Stimulated activated naive CD8-positive, alpha-beta T cell treated with anti-CD3 and anti-CD28 coated beads, Interleukin-15, amount 100 ng/mL, for 72 hours (primary cell): ENCODE measurements at regions not wholly inside any gene's neighbourhood (a gene's known extent, or its start where the extent isn't known, plus 50 kb on each side); places are given as distances from the start of the nearest gene placed in this dataset.

Source experiments
- ATAC-seq: fragments of 150-1000 bp; cut with Tn5 transposase; 2 replicates; pipeline ENCODE4 v1.10.0; 2021; ENCODE audit warnings: mild to moderate bottlenecking, moderate library complexity
- DNase-seq, 2 donors: peaks; one replicate each; pipeline ENCODE4 v3.0.0; 2021 to 2022
- H3K27ac Mint-ChIP-seq, 2 donors: one replicate each; pipeline ENCODE4 v1.8.0; 2022; ENCODE audit warnings: mild to moderate bottlenecking in 2 of 2, mixed read lengths in 2 of 2, moderate library complexity in 2 of 2
- H3K27me3 Mint-ChIP-seq: one replicate; pipeline ENCODE4 v1.8.0; 2022; ENCODE audit warnings: mixed read lengths
- H3K4me1 Mint-ChIP-seq: one replicate; pipeline ENCODE4 v1.8.0; 2022; ENCODE audit warnings: mild to moderate bottlenecking, mixed read lengths
- H3K4me3 Mint-ChIP-seq, 2 donors: one replicate each; pipeline ENCODE4 v1.8.0; 2022; ENCODE audit warnings: mild to moderate bottlenecking in 2 of 2, mixed read lengths in 2 of 2, moderate library complexity in 1 of 2
- H3K9me3 Mint-ChIP-seq, 2 donors: one replicate each; pipeline ENCODE4 v1.8.0; 2022; ENCODE audit warnings: mixed read lengths in 2 of 2

GRCh38 chr2:118319271-118319684, 231.0 kb downstream of the INSIG2 start:
- Mint-ChIP-seq H3K27ac (no peak overlapping the region), H3K4me3 (no peak overlapping the region), H3K9me3 (no peaks in the 10 kb centered on the region), H3K27me3 (peaks cover 69% of the 10 kb centered on the region), H3K4me1 (no peaks in the 10 kb centered on the region)
- no peak for DNase-seq
- ATAC-seq, result no peak

- Mint-ChIP-seq H3K27ac (no peak overlapping the region), H3K27me3 (peaks cover 50% of the 10 kb centered on the region), H3K4me3 (no peak overlapping the region), H3K9me3 (no peaks in the 10 kb centered on the region), H3K4me1 (peaks cover 5% of the 10 kb centered on the region)
- ATAC-seq (no peak), DNase-seq (no peak)
Measured at GRCh38 chr2:118315606-118316005, 227.3 kb downstream of the INSIG2 start.

GRCh38 chr2:118312969-118313756, 224.9 kb downstream of the INSIG2 start:
- Mint-ChIP-seq H3K27ac (no peak overlapping the region), H3K27me3 (peaks cover 34% of the 10 kb centered on the region), H3K9me3 (no peaks in the 10 kb centered on the region), H3K4me3 (no peak overlapping the region), H3K4me1 (peaks cover 6% of the 10 kb centered on the region)
- no peak for DNase-seq
- no peak for ATAC-seq

DNA sequence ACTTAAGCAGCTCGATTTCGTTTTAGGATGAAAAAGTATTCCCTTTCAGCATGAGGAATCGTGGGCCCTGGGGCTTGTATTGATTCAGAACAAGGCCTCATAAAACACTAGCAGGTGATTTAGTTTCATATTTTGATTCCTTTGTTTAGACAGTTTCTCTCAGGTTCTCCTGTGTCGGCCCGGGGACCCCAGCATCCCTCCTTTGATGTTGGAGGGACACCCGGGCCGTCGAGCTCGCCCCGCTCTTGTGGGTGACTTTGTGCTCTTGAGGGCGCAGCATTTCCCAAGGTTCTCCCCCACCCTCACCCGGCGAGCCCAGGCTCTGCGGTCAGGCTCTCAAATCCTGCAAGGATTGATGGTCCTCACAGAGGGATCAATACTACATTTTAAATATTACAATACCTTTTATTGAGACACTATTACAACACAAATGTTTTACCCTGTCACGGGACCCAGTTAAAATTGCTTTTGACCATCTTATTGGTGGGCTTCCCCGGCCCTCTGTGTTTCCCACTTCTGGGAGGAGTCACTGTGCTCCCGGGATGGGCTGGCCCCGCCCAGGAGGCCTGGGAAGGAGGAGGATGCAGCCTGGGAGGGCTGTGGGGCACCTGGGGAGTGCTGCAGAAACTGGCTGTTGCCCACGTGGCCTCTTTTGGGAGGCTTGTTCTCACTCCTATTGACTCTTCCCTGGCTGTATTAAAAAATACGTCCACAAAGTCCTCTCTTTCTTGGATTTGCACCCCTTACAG, 222.6 kb downstream of the INSIG2 start:
- H3K9me3 Mint-ChIP-seq, result no peaks in the 10 kb centered on the region
- ATAC-seq (peak; percentile 21), DNase-seq (no peak)
- H3K4me3 Mint-ChIP-seq, result peak overlapping the region; percentile 85 to 86
- peak overlapping the region; percentile 95 to 97 for H3K27ac Mint-ChIP-seq
- H3K27me3 Mint-ChIP-seq, result peaks cover 26% of the 10 kb centered on the region
- peaks cover 6% of the 10 kb centered on the region for H3K4me1 Mint-ChIP-seq

DNA sequence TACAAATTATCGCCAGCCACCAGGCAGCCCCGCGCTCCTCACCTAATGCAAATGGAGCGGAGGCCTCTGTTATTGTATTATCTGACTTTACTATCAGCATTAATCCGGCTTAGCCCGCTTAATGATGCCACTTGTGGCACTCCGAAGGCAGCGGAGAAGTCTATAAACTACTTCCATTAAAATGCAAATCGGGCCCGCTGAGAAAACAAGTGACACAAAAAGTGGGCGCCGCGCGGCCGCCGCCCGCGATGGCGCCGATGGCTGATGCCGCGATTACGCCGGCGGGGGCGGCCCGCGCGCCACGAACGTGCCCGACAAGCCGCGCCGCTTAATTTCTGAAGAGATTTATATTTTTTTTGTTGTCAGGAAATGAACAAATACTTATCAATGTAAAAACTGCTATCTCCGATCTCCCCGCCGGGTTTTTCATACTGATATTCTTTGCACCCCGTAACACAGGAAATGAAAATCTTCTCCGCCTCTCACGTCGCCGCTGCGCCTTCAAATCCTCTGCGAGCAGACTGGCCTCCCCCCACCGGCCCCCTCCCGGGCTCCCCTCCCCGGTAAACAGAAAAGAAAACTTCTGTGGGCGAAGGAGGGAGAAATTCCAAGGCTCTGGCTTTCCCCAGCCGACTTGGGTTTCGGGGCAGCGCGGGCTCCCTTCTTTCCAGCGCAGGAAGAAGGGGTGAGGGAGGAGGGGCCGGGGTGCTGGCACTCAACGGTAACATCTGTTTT, 221.8 kb downstream of the INSIG2 start:
- DNase-seq (peak; percentile 61 to 65), ATAC-seq (peak; percentile 71)
- H3K9me3 Mint-ChIP-seq, result no peaks in the 10 kb centered on the region
- peak overlapping the region; percentile 95 to 97 for H3K27ac Mint-ChIP-seq
- peaks cover 6% of the 10 kb centered on the region for H3K4me1 Mint-ChIP-seq
- peak overlapping the region; percentile 85 to 86 for H3K4me3 Mint-ChIP-seq
- peaks cover 20% of the 10 kb centered on the region for H3K27me3 Mint-ChIP-seq

DNA sequence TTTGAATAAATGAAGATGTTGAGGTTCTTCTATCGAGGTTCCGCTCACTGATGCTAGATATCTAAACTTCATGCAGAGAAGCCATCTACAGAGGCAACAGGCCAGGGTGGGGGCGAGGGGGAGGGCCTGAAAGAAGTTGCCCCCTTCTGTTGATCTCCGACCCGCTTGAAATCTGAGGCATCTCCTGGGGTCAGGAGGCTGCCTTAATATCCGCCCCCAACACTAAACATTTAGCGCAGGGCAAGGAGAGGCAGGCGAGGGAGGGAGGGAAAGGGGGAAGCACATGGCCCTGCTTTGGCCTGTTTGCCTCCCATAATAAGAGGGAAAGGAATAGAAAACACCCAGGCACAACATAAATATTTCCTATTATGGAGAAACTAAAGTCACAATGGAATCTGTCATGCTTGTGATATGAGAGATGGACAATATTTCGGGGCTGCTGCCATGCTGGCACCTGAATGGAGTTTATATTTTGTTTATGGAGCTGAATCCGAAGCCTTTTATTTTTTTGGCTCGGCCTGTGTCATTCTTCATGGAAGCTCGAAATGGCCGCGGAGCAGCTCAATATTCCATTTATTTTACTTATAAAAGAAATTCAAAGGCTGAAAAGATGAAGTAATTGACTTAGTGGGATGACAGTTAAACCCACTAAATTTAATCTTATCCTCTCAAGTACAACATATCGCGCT, 221.1 kb downstream of the INSIG2 start:
- DNase-seq (no peak), ATAC-seq (no peak)
- Mint-ChIP-seq H3K4me3 (peak overlapping the region; percentile 85 to 86), H3K27ac (peak overlapping the region; percentile 95 to 97), H3K4me1 (peaks cover 6% of the 10 kb centered on the region), H3K9me3 (no peaks in the 10 kb centered on the region), H3K27me3 (peaks cover 13% of the 10 kb centered on the region)

DNA sequence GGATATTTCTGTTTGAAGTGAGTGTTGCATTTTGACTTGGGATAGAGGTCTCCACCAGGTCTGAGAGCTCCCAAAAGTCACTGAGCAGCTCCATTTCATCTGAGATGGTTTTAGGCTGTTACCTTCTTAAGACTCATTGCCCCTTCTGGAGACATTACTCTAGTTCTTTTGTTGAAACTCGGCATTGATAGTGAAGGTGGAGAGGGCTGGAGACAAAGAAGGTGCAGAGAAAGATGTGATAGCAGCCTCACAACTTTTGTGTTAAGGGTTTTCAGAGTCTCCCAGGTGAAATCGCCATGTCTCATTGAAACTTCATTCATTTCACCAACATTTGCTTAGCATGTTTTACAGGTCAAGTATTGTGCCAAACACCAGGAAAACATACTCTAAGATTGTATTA, 219.6 kb downstream of the INSIG2 start:
- H3K27me3 Mint-ChIP-seq, result peaks cover 8% of the 10 kb centered on the region
- no peak overlapping the region for H3K27ac Mint-ChIP-seq
- no peak for DNase-seq
- no peaks in the 10 kb centered on the region for H3K9me3 Mint-ChIP-seq
- ATAC-seq, result no peak
- H3K4me1 Mint-ChIP-seq, result peaks cover 6% of the 10 kb centered on the region
- no peak overlapping the region for H3K4me3 Mint-ChIP-seq

DNA sequence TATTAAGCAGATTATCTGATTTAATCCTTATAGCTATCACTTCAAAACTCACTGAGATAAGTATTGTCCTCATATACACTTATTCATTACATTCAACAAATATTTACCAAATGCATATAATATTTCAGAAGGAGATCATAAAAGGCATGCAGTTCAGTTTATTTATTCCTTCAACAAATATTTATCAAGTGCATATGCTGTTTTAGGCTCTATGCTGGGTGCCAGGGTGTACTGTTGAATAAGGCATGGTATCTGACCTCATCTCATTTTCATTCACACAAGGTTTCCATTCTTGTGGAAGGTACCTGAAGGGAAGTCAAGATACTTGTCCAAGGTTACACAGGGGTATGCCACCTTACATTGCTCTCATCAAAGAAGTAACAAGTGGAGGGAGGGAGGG, 213.0 kb downstream of the INSIG2 start:
- no peaks in the 10 kb centered on the region for H3K9me3 Mint-ChIP-seq
- H3K4me3 Mint-ChIP-seq, result no peak overlapping the region
- no peak overlapping the region for H3K27ac Mint-ChIP-seq
- ATAC-seq, result no peak
- no peak for DNase-seq
- H3K4me1 Mint-ChIP-seq, result no peaks in the 10 kb centered on the region
- H3K27me3 Mint-ChIP-seq, result peaks cover 27% of the 10 kb centered on the region

DNA sequence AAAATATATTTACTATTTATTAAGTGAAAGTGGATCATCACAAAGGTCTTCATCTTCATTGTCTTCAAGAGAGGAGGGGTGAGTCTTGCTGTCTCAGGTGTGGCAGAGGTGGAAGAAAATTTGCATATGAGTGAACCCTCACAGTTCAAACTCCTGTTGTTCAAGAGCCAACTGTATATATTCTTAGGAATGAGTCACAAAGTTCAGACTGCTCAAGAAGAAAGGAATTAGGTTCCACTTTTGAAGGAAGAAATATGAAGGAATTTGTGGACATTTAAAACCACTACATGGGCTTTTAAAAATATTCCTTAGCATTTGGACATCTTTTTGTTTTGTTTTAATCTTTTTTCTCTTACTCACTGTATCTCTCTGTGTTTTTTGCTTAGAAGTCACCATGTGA, 212.6 kb downstream of the INSIG2 start:
- DNase-seq (no peak), ATAC-seq (no peak)
- Mint-ChIP-seq H3K9me3 (no peaks in the 10 kb centered on the region), H3K4me3 (no peak overlapping the region), H3K27ac (no peak overlapping the region), H3K27me3 (peaks cover 31% of the 10 kb centered on the region), H3K4me1 (no peaks in the 10 kb centered on the region)

- H3K27me3 Mint-ChIP-seq, result peaks cover 38% of the 10 kb centered on the region
- H3K4me1 Mint-ChIP-seq, result no peaks in the 10 kb centered on the region
- H3K9me3 Mint-ChIP-seq, result no peaks in the 10 kb centered on the region
- ATAC-seq (no peak), DNase-seq (no peak)
- no peak overlapping the region for H3K4me3 Mint-ChIP-seq
- no peak overlapping the region for H3K27ac Mint-ChIP-seq
Measured at GRCh38 chr2:118296663-118297062, 208.4 kb downstream of the INSIG2 start.

DNA sequence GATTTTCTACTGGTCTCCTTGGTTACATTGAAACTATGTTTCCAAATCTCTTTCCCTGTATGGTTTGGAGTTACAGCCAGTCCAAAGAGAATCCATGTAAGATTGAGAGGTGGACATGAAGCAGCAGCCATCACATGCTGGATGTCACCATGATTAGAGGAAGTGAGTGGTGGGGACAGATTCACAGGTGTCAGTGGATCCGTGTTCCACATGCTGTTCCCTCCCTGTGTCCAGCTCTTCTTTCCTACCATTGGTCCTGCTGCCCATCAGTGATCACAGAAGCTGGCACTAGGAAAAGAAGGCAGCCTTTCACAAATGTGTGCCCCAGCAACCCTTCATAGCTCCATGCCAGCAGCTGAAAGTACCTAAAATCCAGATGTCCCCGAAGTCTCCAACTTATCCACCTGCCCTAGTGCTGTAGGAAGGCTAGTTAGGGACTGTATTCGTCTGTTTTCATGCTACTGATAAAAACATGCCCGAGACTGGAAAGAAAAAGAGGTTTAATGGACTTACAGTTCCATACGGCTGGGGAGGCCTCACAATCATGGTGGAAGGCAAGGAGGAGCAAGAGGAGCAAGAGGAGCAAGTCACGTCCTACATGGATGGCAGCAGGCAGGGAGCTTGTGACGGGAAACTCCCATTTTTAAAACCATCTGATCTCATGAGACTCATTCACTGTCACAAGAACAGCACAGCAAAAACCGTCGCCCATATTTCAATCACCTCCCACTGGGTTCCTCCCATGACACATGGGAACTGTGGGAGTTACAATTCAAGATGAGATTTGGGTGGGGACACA, 207.5 kb downstream of the INSIG2 start:
- Mint-ChIP-seq H3K27me3 (peaks cover 40% of the 10 kb centered on the region), H3K9me3 (no peaks in the 10 kb centered on the region), H3K4me3 (no peak overlapping the region), H3K27ac (no peak overlapping the region), H3K4me1 (no peaks in the 10 kb centered on the region)
- no peak for ATAC-seq
- no peak for DNase-seq

DNA sequence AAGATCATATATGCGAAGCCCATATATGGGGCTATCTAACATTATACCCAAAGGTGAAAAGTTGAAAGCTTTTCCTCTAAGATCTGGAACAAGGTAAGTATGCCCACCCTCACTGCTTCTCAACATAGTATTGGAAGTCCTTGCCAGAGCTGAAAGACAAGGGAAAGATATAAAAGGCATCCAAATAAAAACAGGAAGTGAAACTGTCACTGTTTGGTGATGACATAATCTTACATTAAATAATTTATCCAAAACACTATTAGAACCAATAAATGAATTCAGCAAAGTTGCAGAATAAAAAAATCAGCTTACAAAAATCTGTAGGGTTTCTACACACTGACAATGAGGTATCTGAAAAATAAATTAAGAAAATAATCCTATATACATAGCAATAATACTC, 205.8 kb downstream of the INSIG2 start:
- ATAC-seq (no peak), DNase-seq (no peak)
- no peak overlapping the region for H3K27ac Mint-ChIP-seq
- peaks cover 40% of the 10 kb centered on the region for H3K27me3 Mint-ChIP-seq
- no peaks in the 10 kb centered on the region for H3K4me1 Mint-ChIP-seq
- no peaks in the 10 kb centered on the region for H3K9me3 Mint-ChIP-seq
- no peak overlapping the region for H3K4me3 Mint-ChIP-seq

DNA sequence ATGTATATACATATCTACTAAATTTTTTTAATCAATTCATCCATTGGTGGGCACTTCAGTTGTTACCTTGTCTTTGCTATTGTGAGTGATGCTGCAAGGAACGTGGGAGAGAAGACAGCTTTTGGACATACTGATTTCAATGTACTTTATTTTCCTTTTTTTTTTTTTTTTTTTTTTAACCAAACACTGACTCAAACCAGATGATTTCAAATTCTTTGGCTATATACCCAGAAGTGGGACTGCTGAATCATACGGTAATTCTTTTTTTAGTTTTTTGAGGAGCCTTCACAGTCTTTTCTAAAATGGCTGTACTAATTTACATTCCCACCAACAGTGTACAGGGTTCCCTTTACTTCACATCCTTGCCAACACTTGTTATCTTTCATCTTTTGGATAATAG, 204.7 kb downstream of the INSIG2 start:
- Mint-ChIP-seq H3K27ac (no peak overlapping the region), H3K9me3 (no peaks in the 10 kb centered on the region), H3K4me3 (no peak overlapping the region), H3K4me1 (no peaks in the 10 kb centered on the region), H3K27me3 (peaks cover 34% of the 10 kb centered on the region)
- DNase-seq (no peak), ATAC-seq (no peak)

DNA sequence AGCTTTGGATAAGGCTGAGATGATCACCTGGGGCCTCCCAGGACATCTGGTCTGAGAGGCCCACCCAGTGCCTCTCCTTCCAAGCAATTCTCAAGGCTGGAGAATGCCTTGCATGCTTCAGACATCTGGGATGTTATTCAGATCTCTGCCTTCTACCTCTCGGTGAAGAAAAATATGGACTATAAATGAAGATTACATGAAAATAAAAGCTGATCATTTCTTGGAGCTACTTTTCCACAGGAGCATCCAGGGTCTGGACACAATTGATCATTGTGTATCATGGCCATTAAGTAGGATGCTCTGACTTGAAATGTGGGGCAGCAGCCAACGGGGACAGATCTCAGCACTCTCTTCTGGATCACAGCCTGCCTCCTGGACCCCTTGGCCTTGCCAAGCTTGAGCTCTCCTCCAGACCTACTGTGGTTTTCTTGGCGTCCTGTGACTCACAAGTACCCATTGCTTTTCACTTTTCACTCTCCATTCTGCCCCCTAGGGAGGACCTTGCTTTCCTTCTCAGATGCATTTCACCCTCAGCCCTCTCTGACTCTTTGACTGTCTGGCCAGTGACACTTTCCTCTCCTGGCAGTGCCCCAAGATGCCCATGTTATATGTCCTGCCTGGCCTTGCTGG, 203.1 kb downstream of the INSIG2 start:
- Mint-ChIP-seq H3K4me3 (no peak overlapping the region), H3K4me1 (no peaks in the 10 kb centered on the region), H3K27me3 (peaks cover 30% of the 10 kb centered on the region), H3K9me3 (no peaks in the 10 kb centered on the region), H3K27ac (no peak overlapping the region)
- no peak for DNase-seq
- no peak for ATAC-seq
